A549 (cell line): ENCODE measurements at regions not wholly inside any gene's neighbourhood (a gene's known extent, or its start where the extent isn't known, plus 50 kb on each side); places are given as distances from the start of the nearest gene placed in this dataset.

Experiments
- CTCF ChIP-seq: fragments of >200 bp; sonication (Bioruptor Twin); formaldehyde crosslinking; IDR thresholded peaks from 3 replicates; pipeline ENCODE4 v1.5.1; 2016
- EP300 ChIP-seq, 2 experiments: fragments of >200 bp; sonication (Bioruptor Twin); formaldehyde crosslinking; IDR thresholded peaks; 2 replicates in 1 of 2; 3 replicates in 1 of 2; pipeline ENCODE4 v1.6.1; 2016 to 2017
- MYC ChIP-seq: IDR thresholded peaks from 2 replicates; pipeline ENCODE4 v1.6.1; 2012; ENCODE audit warnings: mild to moderate bottlenecking, inconsistent platforms, low read length, improper control_type of control experiment, borderline replicate concordance

- no peak for TF ChIP-seq CTCF
- no peak for TF ChIP-seq MYC
- no peak for TF ChIP-seq EP300 (IDR thresholded peaks at IDR 0.05)
Observed at GRCh38 chrY:7936046-7936445, 1024.5 kb upstream of the AMELY start.
